NCI-H1105 (cell line): ENCODE measurements at regions not wholly inside any gene's neighbourhood (a gene's known extent, or its start where the extent isn't known, plus 50 kb on each side); places are given as distances from the start of the nearest gene placed in this dataset.

Source experiments
- DNase-seq: peaks from one replicate; lab custom pipeline; 2025; lab: John Stamatoyannopoulos, UW

GRCh38 chr5:167973126-167973525 is 318.3 kb upstream of the WWC1 start:
- no peak for DNase-seq

GRCh38 chr5:167984951-167985350 is 306.5 kb upstream of the WWC1 start:
- DNase-seq, result no peak

DNA sequence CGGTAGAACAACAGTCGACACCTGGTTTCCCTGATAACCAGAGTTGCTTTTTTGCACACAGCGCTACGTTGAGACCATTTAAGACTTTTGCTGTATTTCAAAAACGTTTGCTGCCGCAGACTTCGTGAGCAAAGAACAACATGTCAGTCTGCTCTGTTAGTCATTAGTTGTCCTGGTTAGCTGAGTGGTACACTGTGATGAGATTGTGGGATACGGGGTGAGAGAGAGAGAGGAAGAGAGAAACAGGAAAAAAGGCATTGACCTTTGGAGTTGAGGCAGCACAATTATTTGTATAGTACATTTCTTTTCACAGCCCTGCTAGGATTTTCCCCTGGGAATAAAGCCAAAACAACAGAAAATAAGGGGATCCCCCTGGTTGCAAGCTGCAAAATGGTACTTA is 306.1 kb upstream of the WWC1 start:
- no peak for DNase-seq

DNA sequence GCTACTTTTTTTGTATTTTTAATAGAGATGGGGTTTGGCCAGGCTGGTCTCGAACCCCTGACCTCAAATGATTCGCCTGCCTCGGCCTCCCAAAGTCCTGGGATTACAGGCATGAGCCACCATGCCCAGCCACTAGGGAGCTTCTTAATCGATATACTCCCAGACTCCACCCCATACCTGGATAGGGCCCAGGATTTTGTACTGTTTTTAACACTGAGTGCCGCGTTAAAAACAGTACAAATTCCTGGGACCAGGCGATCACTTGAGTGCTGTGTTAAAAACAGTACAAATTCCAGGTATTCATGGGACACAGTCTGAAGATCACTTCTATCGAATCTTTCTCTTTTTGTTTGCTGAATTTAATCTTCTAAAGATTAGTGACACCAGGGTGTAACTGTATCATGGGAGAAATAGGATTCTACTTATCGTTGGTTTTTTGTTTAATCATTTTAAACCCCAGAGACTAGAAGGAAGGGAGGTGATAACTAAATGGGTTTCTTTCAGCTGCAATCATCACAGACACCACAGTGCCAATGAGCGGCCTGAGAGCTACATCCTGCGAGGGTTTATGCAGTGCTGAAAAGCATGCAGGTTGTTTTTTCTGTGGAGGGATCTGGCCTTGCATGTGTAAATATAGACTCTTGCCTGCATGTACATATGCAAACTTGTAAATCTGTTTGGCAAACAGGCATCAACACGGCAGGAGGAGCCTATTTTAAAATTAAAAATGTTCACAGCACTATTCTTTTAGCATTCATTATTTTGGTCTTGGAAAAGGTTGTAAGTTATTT is 303.8 kb upstream of the WWC1 start:
- DNase-seq, result no peak

GRCh38 chr5:167992868-167993267 is 298.6 kb upstream of the WWC1 start:
- DNase-seq, result no peak

GRCh38 chr5:167993771-167994170 is 297.7 kb upstream of the WWC1 start:
- no peak for DNase-seq

DNA sequence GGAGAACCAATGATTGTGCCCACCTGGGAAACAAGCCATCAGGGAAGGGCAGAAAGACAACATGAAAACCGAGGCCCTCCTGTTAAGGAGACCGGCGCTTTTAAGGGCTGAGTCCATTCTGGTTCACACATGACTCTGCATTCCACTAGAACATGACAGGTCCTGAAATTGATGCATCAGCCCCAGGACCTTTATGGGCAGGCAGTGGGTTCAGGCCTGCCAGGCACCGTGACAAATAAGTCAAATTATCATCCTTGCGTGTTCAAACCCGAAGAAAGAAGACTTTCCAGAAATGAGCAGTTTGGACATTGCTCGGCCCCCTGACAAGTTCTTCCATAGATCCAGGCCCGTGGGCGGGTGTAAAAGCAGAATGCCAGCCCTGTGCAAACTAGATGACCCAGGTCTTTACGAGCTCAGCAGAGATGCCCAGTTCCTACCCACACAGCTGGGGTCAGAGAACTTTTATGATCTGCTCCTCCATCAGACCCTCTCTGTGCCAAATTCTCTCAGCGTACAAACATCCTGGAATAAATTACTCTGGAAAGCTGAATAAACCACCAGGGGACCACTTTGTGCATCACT is 295.5 kb upstream of the WWC1 start:
- no peak for DNase-seq

DNA sequence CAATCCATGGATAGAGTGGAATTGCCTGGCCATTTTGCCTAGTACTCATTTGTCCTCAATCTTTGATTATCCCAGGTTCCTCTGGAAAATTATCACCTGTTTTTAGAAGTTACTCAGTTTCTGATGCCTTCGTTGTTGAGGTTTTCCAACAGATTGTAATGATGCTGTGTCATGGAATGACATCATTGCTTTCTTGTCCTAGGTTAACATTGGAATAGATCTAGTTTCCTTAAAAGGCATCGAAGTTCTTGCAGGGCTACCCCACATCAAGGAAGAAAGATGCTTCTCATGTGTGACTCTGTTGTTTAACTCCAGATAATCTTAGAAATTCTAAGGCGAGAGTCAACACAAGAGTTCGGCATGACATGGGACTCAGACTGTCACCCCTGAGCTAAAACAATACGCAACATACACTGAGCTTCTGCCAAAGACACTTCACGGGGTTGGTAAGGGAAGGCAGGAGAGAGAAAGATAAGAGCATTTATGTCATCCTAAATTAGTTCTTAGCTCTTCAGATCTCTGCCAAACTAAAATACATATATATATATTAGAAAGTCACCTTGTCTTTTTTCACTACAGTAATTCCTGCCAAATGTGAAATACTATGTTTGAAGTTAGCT is 293.2 kb upstream of the WWC1 start:
- no peak for DNase-seq

DNA sequence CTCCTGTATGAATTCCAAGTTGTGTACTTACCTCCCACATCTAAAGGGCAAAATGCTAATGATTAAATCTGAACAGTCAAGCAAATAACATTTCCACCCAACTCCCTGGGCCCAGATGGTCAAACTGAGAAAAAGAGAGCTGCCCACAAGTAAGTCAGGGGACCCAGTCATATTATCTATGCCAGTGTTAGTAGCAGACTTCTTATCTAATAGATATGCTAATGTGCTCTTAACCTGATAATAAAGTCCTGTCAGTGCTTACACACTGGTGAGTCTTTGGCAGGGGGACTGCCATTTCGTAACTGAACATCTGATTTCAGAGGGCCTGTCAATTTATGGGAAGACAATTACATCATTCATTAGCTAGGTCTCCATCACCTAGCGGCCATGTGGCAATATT is 292.3 kb upstream of the WWC1 start:
- DNase-seq, result no peak

DNA sequence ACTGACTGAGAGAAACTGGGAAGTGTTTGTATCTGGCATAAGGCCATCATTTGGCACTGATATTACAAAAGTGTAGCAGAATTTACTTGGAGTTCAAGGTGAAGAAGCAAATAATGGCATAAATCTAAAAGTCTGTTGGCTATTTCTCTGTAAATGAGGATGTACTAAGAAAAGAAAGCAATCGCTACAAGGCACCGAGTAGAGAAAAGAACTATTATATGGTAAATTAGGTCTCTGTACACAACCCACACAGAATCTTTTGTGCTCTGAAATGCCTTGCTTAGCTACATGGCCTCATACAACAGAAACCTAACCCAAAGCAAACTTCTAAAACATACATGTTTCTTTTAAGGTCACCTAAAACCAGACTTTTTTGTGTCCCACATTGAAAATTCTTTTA is 290.1 kb upstream of the WWC1 start:
- no peak for DNase-seq

DNA sequence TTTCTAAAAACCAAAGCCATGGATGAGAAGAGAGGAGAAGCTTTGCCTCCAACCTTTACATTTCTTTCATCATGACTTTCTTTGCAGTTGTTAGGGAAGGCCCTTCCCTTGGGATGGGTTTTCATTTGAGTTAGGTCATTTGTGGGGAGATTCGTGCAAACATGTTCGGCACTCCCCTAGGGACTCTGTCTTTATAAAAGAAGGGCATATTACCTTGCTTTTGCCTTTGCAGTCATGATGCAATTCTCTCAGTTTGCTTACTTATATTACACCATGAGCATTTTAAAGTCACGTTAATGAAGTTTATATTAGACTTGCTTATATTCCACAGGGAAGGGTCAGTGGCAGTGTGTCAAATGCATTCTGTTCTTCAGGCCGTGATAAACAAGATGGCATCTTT is 289.3 kb upstream of the WWC1 start:
- no peak for DNase-seq

DNA sequence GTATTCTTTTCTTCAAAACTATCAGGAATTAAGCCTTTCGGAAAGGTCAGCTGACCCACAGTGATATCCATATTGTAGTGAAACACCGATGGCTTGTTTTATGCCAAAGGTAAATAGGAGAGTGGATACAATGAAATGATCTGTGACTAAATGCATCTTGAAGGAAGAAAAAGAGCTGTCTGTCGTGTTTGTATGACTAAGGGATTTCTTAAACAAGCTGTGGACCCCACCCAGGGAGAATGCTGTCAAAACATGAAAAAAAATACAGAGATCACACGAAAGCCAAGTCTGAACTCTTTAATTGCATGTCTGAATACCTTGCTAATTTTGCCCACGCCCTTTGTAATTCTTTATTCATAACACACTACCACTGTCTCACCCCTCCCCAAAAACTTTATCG is 286.4 kb upstream of the WWC1 start:
- DNase-seq, result no peak

GRCh38 chr5:168005936-168006335 is 285.5 kb upstream of the WWC1 start:
- DNase-seq, result no peak

DNA sequence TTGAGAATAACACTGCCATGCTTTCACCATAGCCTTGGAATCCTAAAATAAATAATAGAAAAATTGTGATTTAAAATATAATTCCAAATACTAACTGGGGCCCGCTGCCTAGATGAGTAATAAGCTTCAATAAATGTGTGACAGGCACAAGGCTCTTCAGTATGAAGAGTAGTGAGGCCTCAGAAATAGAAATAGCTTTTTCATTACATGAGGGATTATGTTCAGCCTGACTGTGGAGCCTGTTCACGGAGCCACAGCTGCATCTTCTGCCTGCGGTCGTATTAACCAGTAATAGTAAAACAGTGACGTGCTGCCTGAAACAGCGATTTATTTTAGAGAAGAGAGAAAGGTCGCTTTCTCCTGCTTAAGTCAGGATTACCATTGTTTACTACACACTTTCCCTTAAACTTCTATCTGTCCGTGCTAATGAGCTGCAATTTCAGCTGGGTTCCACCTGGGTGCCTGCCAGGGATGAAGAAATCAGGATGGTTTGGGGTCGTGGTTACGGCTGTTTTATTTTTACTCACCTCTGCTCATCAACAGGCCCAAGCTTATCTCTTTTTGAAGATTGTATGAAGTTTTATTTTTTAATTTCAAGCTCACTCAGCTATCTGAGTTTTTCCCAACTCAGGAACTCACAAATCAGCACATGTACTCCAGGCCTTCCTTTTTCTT is 284.9 kb upstream of the WWC1 start:
- DNase-seq, result no peak

DNA sequence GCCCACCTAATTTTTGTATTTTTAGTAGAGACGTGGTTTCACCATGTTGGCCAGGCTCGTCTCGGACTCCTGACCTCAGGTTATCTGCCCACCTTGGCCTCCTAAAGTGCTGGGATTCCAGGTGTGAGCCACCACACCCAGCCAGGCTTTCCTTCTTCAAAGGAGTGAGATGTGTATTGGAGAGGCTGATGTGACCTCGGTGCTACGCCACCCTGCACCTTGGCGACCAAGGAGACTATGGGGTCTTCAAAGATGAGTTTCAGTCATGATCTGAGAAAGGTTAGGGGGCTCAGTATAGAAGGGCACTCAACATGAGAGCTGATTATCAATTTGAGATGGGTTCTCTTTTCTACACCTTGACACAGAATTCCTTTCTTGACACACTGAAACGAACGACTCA is 284.2 kb upstream of the WWC1 start:
- no peak for DNase-seq

DNA sequence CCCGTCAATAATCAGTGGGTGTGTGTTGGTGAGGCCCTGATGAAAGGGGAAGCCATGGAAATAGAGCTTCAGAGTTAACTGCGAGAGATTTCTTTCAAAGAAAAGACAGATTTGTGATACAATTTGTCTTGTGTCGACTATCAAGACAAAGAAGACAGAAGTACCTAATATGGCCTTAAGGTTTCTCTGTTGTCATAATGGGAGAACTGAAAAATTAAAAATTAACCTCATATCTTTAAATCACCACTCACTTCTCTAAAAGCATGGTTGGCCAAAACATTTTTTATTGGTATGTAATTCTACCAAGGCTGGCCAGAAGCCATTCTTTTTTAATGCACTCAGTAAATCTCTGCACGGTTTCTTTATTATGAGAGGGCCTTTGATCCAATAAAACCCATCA is 282.9 kb upstream of the WWC1 start:
- no peak for DNase-seq

GRCh38 chr5:168011096-168011495 is 280.3 kb upstream of the WWC1 start:
- DNase-seq, result no peak

- no peak for DNase-seq
Measured at GRCh38 chr5:168012006-168012405, 279.4 kb upstream of the WWC1 start.

DNA sequence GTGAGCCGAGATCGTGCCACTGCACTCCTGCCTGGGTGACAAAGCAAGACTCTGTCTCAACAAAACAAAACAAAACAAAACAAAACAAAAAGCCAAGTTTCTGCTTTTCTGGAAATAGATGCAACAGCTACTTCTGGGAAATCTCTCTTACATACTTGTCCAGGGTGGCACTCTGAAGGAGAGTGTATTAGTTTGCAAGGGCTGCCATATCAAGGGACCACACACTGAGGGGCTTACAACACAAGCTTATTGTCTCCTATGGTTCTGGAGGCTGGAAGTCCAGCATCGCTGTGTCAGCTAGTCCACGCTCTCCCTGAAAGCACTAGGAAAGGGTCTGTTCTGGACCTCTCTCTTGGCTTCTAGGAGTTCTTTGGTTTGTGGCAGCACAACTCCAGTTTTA is 277.9 kb upstream of the WWC1 start:
- DNase-seq, result no peak

DNA sequence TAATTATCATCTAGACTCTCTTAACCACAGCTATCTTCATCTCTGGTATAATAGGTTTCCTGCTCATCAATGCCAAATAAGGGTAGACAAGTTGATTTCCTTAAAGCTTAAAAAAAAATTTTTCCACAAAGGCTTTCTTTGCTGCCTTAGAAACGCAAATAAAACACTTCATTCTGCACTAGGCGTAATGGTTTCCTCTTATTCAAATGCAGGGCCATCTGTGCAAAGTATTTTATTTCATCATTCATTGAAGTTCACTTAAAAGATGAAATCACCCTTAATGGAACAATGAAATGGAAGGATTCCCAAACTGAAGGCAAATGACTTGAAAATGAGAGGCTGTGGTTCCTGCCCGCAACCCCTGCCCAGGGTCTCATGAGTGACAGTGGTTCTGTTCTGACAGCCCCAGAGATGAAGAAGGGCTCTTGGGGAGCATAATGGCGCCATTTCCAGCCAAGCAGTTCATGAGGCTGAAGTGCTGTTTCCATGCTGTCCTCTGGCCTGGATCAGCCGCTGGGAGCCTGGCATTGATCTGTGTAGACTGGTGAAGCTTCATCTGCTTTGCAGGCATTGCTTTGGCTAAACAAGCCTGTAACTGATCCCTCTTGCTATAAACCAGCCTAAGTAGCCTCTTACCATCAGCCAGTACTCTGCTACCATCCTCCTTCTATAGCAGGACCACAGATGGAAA is 276.9 kb upstream of the WWC1 start:
- DNase-seq, result no peak

GRCh38 chr5:168015506-168015905 is 275.9 kb upstream of the WWC1 start:
- no peak for DNase-seq

GRCh38 chr5:168017313-168017712 is 274.1 kb upstream of the WWC1 start:
- no peak for DNase-seq
